Activated T-cell treated with anti-CD3 and anti-CD28 coated beads for 48 hours (primary cell): ENCODE measurements at regions not wholly inside any gene's neighbourhood (a gene's known extent, or its start where the extent isn't known, plus 50 kb on each side); places are given as distances from the start of the nearest gene placed in this dataset.

Experiments
- DNase-seq: peaks from one replicate; pipeline ENCODE4 v3.0.0-alpha.2; 2020; ENCODE audit warnings: low read depth

DNA sequence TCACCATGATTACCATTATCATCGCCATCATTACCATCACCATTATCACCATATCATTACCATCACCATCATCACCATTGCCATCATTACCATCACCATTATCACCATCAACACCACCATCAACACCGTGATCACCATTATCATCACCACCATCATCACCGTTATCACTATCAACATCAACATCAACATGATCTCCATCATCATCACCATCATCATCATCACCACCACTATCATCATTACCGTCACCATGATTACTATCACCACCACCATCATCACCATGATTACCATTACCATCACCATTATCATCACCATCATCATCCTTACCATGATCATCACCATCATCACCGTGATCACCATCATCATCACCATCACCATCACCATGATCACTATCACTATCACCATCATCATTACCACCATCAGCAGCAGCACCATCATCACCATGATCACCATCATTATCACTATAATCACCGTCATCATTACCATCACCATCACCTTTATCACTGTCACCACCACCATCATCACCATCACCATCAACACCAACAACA lies 753.7 kb downstream of the BRD1 start:
- DNase-seq: no peak

- no peak for DNase-seq
These were observed 754.6 kb downstream of the BRD1 start for GRCh38 chr22:49072996-49073645.

GRCh38 chr22:49070501-49070900 lies 757.2 kb downstream of the BRD1 start:
- no peak for DNase-seq

DNA sequence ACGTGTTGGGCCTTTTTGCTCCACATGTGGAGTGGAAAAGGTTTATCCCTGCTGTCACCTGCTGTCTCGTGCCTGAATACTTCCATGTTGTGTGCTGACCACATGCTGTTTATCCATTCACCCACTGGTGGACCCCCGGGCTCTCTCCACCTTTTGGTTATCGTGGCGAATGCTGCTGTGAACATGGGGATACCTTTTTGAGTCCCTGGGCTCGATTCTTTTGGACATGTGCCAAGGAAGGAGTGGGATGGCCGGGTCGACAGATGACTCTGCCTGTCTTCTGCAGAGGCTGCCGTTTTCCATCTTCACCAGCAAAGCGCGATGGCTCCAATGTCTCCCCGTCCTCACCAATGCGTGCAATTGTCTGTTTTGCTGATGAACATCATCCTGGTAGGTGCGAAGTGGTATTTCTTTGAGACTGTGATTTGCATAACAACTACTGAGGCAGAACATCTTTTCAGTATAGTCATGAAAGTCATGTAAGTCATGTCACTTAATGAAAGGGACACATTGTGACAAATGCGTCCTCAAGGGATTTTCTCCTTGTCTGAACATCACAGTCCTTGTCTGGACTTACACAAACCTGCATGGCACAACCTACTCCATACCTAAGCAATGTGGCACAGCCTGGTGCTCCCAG lies 758.7 kb downstream of the BRD1 start:
- DNase-seq: no peak

- no peak for DNase-seq
These were observed 760.2 kb downstream of the BRD1 start for GRCh38 chr22:49067504-49067903.

DNA sequence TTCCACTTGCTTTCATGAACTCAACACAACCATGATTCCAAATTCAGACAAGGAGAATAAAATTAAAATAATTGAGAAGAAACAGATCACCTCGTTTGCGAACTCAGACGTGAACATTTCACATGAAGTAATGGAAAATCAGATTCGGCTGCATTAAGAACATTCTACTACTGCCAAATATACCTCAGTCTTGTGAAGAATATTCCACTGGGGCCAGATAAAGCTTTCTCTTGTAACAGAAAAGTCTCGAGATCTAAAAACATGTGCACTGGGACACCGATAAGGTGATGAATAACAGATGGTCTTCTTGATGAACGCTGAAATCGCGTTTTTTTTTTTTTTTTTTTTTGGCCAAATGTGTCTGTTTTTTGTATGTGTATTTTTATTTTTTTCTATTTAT lies 761.1 kb downstream of the BRD1 start:
- no peak for DNase-seq

DNA sequence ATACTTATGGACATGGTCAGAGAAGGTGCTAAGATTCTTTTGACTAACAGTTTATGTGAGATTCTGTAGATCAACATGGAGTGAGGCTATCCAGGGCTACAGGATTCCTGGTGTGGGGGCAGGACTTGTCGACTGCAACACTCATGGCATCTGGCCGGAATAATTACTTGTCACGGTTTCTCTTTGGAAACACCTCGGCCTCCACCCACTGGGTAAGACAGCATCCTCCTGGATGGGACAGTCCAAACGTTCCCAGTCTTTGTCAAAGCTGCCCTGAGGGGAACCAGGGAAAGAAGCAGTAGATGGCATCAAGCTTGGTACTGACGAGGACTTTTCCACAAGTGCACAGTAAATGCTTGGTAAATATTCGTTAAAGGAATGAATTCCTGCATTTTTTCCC lies 762.8 kb downstream of the BRD1 start:
- no peak for DNase-seq

- no peak for DNase-seq
These were observed 764.2 kb downstream of the BRD1 start for GRCh38 chr22:49063545-49063890.

DNA sequence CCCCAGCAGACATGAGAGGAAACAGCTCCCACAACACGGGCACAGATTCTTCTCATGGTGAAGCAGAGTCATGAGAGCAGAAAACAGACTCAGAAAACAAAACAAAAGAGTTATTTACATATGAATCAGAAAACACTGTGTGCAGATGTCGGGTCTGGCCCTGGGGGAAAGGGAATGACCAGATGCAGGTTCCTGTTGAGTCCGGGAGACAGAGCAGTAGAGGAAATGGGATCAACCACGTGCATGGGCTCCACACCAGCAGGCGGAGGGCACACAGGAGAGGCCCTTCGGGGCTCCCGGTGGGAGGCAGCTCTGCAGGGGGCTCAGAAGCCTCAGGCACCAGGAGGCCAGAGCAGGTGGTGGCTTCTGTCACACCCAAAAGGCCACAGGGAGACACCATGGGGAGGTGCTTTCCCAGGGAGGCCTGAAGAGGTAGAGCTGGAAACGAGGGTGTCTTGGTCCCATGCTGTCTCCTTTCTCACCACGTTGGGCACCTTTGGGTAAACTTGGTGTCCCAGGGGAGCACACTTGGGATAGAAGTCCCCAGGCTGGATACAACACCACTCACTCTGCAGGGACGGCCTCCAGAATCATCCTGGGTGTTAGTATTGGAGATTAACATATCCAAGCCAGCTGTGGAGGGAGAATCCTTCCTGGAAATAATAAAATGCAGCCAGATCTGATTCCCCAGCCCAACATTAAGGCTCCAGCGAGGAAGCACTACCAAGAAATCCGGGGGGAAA lies 764.7 kb downstream of the BRD1 start:
- DNase-seq: no peak

DNA sequence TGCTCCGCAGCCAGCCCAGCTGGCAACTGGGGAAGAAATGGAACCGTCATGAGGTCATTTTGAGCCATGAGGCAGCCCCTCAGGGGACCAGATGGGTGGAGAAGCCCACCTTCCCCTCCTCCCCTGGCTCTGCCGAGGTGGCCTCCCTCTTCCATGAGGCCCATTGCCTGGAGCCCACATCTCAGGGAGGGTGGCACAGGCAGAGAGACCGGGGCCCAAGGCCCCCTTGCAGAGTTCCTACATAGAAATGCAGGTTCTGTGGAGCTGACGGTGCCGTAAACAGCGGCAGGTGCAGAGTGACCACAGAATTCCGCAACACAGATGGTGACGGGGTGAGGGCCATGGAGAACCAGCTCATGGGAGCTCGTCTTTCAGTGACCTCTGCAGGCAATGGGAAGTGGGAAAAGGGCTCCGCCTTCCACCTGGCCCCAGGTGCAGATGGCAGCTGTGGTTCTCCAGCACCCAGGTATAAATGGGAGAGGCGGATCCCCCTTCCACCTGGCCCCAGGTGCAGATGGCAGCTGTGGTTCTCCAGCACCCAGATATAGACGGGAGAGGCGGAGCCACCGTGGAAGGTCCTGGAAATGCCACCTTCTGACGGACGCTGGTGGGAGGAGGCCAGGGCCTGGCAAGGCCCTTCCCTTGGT lies 765.4 kb downstream of the BRD1 start:
- no peak for DNase-seq

- DNase-seq: no peak
These were observed 769.8 kb downstream of the BRD1 start for GRCh38 chr22:49057910-49058309.

DNA sequence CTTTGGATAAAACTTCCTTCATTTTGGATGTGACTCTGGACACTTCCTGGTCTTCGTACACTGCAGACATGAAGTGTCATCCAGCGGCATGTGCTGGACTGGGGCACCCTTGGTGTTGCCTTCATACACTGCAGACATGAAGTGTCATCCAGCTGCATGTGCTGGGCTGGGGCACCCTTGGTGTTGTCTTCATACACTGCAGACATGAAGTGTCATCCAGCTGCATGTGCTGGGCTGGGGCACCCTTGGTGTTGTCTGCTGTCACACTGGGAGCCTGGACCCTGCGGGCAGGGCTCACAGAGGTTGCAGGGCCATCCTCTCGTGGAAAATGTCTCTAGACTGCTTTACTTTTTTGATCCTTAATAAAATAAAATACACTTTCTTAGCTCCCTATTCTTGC lies 771.4 kb downstream of the BRD1 start:
- no peak for DNase-seq

GRCh38 chr22:49055406-49055805 lies 772.3 kb downstream of the BRD1 start:
- DNase-seq: no peak

GRCh38 chr22:49053578-49053977 lies 774.1 kb downstream of the BRD1 start:
- no peak for DNase-seq

DNA sequence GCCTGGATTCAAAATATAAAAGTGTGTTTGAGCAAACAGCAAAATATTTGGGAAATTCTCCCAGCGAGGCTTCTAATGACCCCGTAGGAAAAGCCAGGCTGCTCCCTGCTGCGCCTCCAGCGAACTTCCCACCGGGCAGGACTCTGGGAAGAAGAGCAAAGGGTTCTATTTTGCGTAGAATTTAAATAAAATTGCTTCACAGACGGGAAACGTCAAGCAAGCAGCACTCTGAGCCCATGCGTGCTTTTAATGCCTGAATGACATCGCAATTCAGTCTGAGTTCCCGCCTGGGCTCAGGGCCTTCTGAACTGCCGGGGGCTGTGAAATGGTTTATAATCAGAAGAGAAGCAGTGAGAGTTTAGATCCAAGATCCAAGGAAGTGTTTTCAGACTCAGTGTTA lies 775.1 kb downstream of the BRD1 start:
- no peak for DNase-seq

DNA sequence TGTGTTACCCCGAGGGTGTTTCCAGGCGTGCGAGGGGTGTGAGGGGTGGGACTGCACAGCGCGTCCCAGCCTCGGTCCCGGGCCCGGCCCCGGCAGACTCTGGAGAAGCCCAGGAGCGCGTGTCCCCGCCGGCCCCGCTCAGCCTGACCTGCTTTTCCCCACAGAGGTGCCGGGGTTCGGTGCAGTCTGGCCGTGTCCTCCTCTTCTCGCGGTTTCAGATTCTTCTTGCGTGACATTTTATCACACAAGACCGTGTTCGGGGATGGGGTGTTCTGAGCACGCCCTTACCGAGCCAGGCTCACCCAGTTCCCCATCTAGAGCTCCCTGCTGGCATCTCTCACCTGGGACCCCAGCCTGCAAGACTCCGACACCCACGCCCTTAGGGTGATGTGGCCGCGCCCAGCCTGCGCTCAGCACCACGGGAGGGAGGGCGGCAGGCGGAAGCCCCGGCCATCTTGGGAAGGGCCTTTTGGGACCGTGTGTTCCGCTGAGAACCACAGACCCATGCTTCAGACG lies 775.6 kb downstream of the BRD1 start:
- peak; percentile 18 for DNase-seq

GRCh38 chr22:49051491-49052022 lies 776.1 kb downstream of the BRD1 start:
- no peak for DNase-seq

- no peak for DNase-seq
These were observed 778.0 kb downstream of the BRD1 start for GRCh38 chr22:49049691-49050090.

DNA sequence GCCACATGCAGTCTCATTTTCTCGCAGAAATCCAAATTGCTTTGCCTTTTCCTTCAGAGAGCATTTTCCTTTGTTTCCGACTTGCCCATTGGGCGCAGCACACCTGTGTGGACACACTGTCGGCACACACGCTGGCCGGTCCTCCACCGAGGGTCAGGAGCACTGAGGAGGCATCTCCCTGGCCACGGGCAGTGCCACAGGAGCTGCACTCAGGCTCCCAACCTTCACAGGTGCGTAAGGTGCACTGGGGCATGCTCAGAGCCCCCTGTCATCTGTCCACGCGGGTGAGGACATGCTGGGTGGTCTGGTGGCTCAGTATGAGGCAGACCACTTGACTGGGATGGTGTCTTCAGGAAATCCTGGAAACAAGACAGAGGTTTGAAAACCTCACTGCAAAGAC lies 779.1 kb downstream of the BRD1 start:
- DNase-seq: no peak

DNA sequence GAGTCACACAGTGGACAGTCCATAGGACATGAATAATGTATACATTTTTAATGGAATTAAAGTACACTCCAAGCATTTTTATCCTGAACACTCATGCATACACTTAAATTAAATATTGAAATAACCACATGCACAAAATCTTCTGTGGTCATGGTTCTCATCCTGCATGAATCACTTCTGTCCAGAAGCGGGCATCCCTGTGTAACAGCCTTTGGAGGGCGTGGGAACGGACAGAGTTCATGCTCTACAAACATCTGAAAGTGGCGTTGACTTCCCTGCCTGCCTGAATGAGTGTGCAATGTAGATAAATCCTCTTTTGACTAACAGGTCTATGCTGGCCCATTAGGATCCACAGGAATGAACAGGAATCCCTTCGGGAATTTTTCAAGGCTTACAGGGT lies 780.2 kb downstream of the BRD1 start:
- DNase-seq: no peak

DNA sequence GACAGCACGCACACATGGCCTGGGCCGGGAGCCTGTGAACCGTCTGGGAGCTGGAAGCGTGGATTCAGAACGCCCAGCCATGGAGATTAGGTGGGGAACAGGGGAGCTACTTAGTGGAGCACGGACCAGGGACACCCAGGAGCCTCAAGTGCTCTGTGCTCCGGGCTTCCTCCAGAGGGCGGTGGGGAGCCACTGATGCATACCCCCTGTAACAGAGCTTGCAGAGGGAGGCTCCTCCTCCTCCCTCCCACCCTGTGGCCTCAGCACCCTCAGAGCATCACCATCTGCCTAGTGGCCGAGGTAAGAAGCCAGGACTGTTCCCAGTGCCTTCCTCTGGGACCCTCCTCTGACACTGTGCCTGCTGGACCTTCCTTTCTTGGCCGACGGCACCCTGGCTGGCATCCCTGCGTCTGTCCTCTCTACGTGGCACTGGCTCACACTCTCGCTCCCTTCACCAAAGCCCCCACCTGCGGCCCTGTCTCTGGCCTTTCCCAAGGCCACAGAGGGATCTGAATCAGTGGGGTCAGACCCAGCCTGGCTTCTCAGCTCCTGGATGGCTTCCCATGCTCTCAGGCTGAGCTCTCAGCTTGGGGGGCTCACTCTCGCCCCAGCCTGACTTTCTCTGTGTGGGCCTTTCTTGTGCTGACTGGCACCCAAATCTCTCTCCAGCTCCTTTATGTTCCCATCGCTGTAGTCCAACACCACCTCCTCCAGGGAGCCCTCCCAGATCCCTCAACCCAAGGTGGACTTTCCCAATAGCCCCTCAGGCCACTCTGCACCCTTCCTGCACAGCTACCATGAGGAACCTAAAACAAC lies 780.9 kb downstream of the BRD1 start:
- DNase-seq: peak; percentile 36
